GM21529 (cell line): ENCODE measurements at regions not wholly inside any gene's neighbourhood (a gene's known extent, or its start where the extent isn't known, plus 50 kb on each side); places are given as distances from the start of the nearest gene placed in this dataset.
"Not testable (repeated sequence)": the region's sequence is repeated elsewhere in the genome, so short reads cannot be mapped to it uniquely, and the experiment has no call there.

Experiments
- ATAC-seq: cut with Tn5 transposase; IDR thresholded peaks from one replicate; pipeline ENCODE4 v1.9.1; 2021; ENCODE audit not compliant: unreplicated experiment

- no peak for ATAC-seq
Observed at GRCh38 chr7:142637240-142637639, 112.0 kb upstream of the PRSS1 start.

- ATAC-seq: no peak
Observed at GRCh38 chr7:142636751-142637150, 112.5 kb upstream of the PRSS1 start.

- not testable (repeated sequence) for ATAC-seq
Observed at GRCh38 chr7:142636107-142636506, 113.2 kb upstream of the PRSS1 start.

- ATAC-seq: peak; percentile 98
Observed at GRCh38 chr7:142632271-142633134, 116.8 kb upstream of the PRSS1 start.

GRCh38 chr7:142629588-142630260, 119.5 kb upstream of the PRSS1 start:
- ATAC-seq: no peak

GRCh38 chr7:142628945-142629344, 120.3 kb upstream of the PRSS1 start:
- ATAC-seq: no peak

- not testable (repeated sequence) for ATAC-seq
Observed at GRCh38 chr7:142627223-142627622, 122.0 kb upstream of the PRSS1 start.

GRCh38 chr7:142626420-142627035, 122.7 kb upstream of the PRSS1 start:
- peak; percentile 86 for ATAC-seq

- not testable (repeated sequence) for ATAC-seq
Observed at GRCh38 chr7:142625216-142625615, 124.1 kb upstream of the PRSS1 start.

- ATAC-seq: no peak
Observed at GRCh38 chr7:142620402-142620801, 128.9 kb upstream of the PRSS1 start.

GRCh38 chr7:142618655-142619351, 130.5 kb upstream of the PRSS1 start:
- ATAC-seq: no peak

- ATAC-seq: no peak
Observed at GRCh38 chr7:142616842-142617241, 132.4 kb upstream of the PRSS1 start.

GRCh38 chr7:142616121-142616643, 133.1 kb upstream of the PRSS1 start:
- no peak for ATAC-seq

- ATAC-seq: no peak
Observed at GRCh38 chr7:142615508-142615907, 133.8 kb upstream of the PRSS1 start.

GRCh38 chr7:142614116-142614515, 135.2 kb upstream of the PRSS1 start:
- no peak for ATAC-seq

GRCh38 chr7:142612237-142612881, 136.9 kb upstream of the PRSS1 start:
- ATAC-seq: no peak

GRCh38 chr7:142611566-142612236, 137.6 kb upstream of the PRSS1 start:
- no peak for ATAC-seq

GRCh38 chr7:142608630-142609428, 140.4 kb upstream of the PRSS1 start:
- ATAC-seq: no peak

- ATAC-seq: no peak
Observed at GRCh38 chr7:142607351-142607750, 141.9 kb upstream of the PRSS1 start.
